Body of pancreas (tissue), 4 donors: ENCODE measurements at regions not wholly inside any gene's neighbourhood (a gene's known extent, or its start where the extent isn't known, plus 50 kb on each side); places are given as distances from the start of the nearest gene placed in this dataset.

Experiments used
- CTCF ChIP-seq, 7 experiments: fragments of 450-650 bp in 4 of 7; fragments of 200-600 bp in 3 of 7; sonication (generic) in 3 of 7; IDR thresholded peaks; one replicate each; pipeline ENCODE4 v1.5.1; 2016 to 2019; ENCODE audit warnings: antibody characterized with exemption in 7 of 7
- POLR2A ChIP-seq, 3 donors: fragments of 450-650 bp; IDR thresholded peaks; one replicate each; pipeline ENCODE4 v1.6.1; 2016; ENCODE audit warnings: antibody characterized with exemption in 3 of 3, mild to moderate bottlenecking in 2 of 3

- no peak for TF ChIP-seq POLR2A (IDR thresholded peaks at IDR 0.05)
- TF ChIP-seq CTCF (IDR thresholded peaks at IDR 0.05) = no peak
Observed at GRCh38 chr2:173829727-173830126, 135.4 kb downstream of the SP3 start.
